ENCODE measurements at regions not wholly inside any gene's neighbourhood (a gene's known extent, or its start where the extent isn't known, plus 50 kb on each side); places are given as distances from the start of the nearest gene placed in this dataset.
"Not testable (repeated sequence)": the region's sequence is repeated elsewhere in the genome, so short reads cannot be mapped to it uniquely, and the experiment has no call there.

DNA sequence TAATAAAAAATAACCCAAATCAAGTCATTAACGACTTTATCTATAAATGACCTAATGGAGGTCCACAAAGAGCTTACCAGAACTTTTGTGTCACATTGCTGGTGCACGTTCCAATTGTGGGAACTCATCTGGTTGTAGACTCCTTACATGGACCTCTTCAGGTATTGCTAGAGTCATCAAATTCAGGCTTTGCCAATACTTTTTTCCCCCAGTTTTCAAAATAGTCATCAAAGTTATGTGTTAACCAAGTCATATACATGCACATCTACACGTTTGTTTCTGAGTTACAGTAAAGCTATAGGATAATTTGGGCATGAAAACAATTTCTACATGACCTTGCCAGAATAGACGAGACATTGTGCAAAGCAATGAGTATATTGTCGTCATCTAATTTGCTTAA, 76.2 kb upstream of the ADAMTS18 start:
- Histone ChIP-seq H3K9me2 (replicated peaks; ENCODE audit: low read depth, low read length) (no peaks in the 10 kb centered on the region), H3K36me3 (ENCODE audit: insufficient read depth, low read length) (no peaks in the 10 kb centered on the region), H3K4me3 (ENCODE audit: low read length, poor library complexity, severe bottlenecking) (no peak overlapping the region), H3K4me2 (ENCODE audit: low read depth, low read length, poor library complexity, severe bottlenecking) (no peak overlapping the region), H3K9me3 (ENCODE audit: insufficient read depth, low read depth, low read length) (no peaks in the 10 kb centered on the region), H3K4me1 (ENCODE audit: insufficient read depth, low read length, poor library complexity, severe bottlenecking) (no peaks in the 10 kb centered on the region), H3F3A (ENCODE audit: low read depth) (no peaks in the 10 kb centered on the region), H3K79me2 (ENCODE audit: insufficient read depth, low read length) (no peaks in the 10 kb centered on the region), H3K27me3 (ENCODE audit: insufficient read depth, low read length, poor library complexity, severe bottlenecking) (no peaks in the 10 kb centered on the region), H4K20me1 (ENCODE audit: insufficient read depth, low read length, poor library complexity, severe bottlenecking) (no peaks in the 10 kb centered on the region), H2AFZ (ENCODE audit: low read length) (no peak overlapping the region), H3K9ac (ENCODE audit: low read depth, low read length, poor library complexity, severe bottlenecking) (no peak overlapping the region)
- TF ChIP-seq CTCF (conservative IDR thresholded peaks at IDR 0.05; ENCODE audit: low read length) (no peak), EZH2phosphoT487 (IDR thresholded peaks at IDR 0.05; ENCODE audit: borderline replicate concordance) (no peak)

GRCh38 chr16:77514500-77515220, 79.8 kb upstream of the ADAMTS18 start:
- Histone ChIP-seq H3K9me2 (replicated peaks; ENCODE audit: low read depth, low read length) (no peaks in the 10 kb centered on the region), H3K79me2 (ENCODE audit: insufficient read depth, low read length) (no peaks in the 10 kb centered on the region), H3K9ac (ENCODE audit: low read depth, low read length, poor library complexity, severe bottlenecking) (no peak overlapping the region), H3K4me2 (ENCODE audit: low read depth, low read length, poor library complexity, severe bottlenecking) (no peak overlapping the region), H3K4me1 (ENCODE audit: insufficient read depth, low read length, poor library complexity, severe bottlenecking) (no peaks in the 10 kb centered on the region), H3K36me3 (ENCODE audit: insufficient read depth, low read length) (no peaks in the 10 kb centered on the region), H3F3A (ENCODE audit: low read depth) (no peaks in the 10 kb centered on the region), H3K27me3 (ENCODE audit: insufficient read depth, low read length, poor library complexity, severe bottlenecking) (no peaks in the 10 kb centered on the region), H3K9me3 (ENCODE audit: insufficient read depth, low read depth, low read length) (no peaks in the 10 kb centered on the region), H4K20me1 (ENCODE audit: insufficient read depth, low read length, poor library complexity, severe bottlenecking) (no peaks in the 10 kb centered on the region), H2AFZ (ENCODE audit: low read length) (no peak overlapping the region), H3K4me3 (ENCODE audit: low read length, poor library complexity, severe bottlenecking) (no peak overlapping the region)
- TF ChIP-seq CTCF (conservative IDR thresholded peaks at IDR 0.05; ENCODE audit: low read length) (no peak), EZH2phosphoT487 (IDR thresholded peaks at IDR 0.05; ENCODE audit: borderline replicate concordance) (no peak)

- H3K27me3 ChIP-seq (ENCODE audit: insufficient read depth, low read length, poor library complexity, severe bottlenecking); H3F3A ChIP-seq (ENCODE audit: low read depth): not testable (repeated sequence)
These were observed 90.4 kb upstream of the ADAMTS18 start for GRCh38 chr16:77525226-77525625.

GRCh38 chr16:77531752-77532151, 96.9 kb upstream of the ADAMTS18 start:
- Histone ChIP-seq H3K4me1 (ENCODE audit: insufficient read depth, low read length, poor library complexity, severe bottlenecking) (no peaks in the 10 kb centered on the region), H3K4me2 (ENCODE audit: low read depth, low read length, poor library complexity, severe bottlenecking) (no peak overlapping the region)

More at GRCh38 chr16:77525226-77525625, 90.4 kb upstream of the ADAMTS18 start:
- H3K36me3 ChIP-seq (ENCODE audit: insufficient read depth, low read length); H3K9ac ChIP-seq (ENCODE audit: low read depth, low read length, poor library complexity, severe bottlenecking); H4K20me1 ChIP-seq (ENCODE audit: insufficient read depth, low read length, poor library complexity, severe bottlenecking); H2AFZ ChIP-seq (ENCODE audit: low read length); H3K9me3 ChIP-seq (ENCODE audit: insufficient read depth, low read depth, low read length); H3K4me2 ChIP-seq (ENCODE audit: low read depth, low read length, poor library complexity, severe bottlenecking); H3K4me1 ChIP-seq (ENCODE audit: insufficient read depth, low read length, poor library complexity, severe bottlenecking); H3K79me2 ChIP-seq (ENCODE audit: insufficient read depth, low read length); H3K9me2 ChIP-seq (replicated peaks; ENCODE audit: low read depth, low read length); H3K4me3 ChIP-seq (ENCODE audit: low read length, poor library complexity, severe bottlenecking): not testable (repeated sequence)

More at GRCh38 chr16:77531752-77532151, 96.9 kb upstream of the ADAMTS18 start:
- H3K4me3 ChIP-seq (ENCODE audit: low read length, poor library complexity, severe bottlenecking): no peak overlapping the region
- no peaks in the 10 kb centered on the region for H4K20me1 ChIP-seq (ENCODE audit: insufficient read depth, low read length, poor library complexity, severe bottlenecking)
- H3K9ac ChIP-seq (ENCODE audit: low read depth, low read length, poor library complexity, severe bottlenecking): no peak overlapping the region
- H3K9me2 ChIP-seq (replicated peaks; ENCODE audit: low read depth, low read length): no peaks in the 10 kb centered on the region
- no peaks in the 10 kb centered on the region for H3K79me2 ChIP-seq (ENCODE audit: insufficient read depth, low read length)
- no peaks in the 10 kb centered on the region for H3K36me3 ChIP-seq (ENCODE audit: insufficient read depth, low read length)
- no peaks in the 10 kb centered on the region for H3K27me3 ChIP-seq (ENCODE audit: insufficient read depth, low read length, poor library complexity, severe bottlenecking)
- H3K9me3 ChIP-seq (ENCODE audit: insufficient read depth, low read depth, low read length): no peaks in the 10 kb centered on the region
- H2AFZ ChIP-seq (ENCODE audit: low read length): no peak overlapping the region
- H3F3A ChIP-seq (ENCODE audit: low read depth): no peaks in the 10 kb centered on the region
- no peak for TF ChIP-seq CTCF (conservative IDR thresholded peaks at IDR 0.05; ENCODE audit: low read length)
- TF ChIP-seq EZH2phosphoT487 (IDR thresholded peaks at IDR 0.05; ENCODE audit: borderline replicate concordance): no peak

Data from Loucy (cell line).